ENCODE measurements at regions not wholly inside any gene's neighbourhood (a gene's known extent, or its start where the extent isn't known, plus 50 kb on each side); places are given as distances from the start of the nearest gene placed in this dataset.

GRCh38 chr4:18880871-18881270, 859.3 kb upstream of the LCORL start:
- no peak for TF ChIP-seq CTCF (IDR thresholded peaks at IDR 0.05; ENCODE audit: low read depth, low read length, poor library complexity, severe bottlenecking)
- TF ChIP-seq EZH2phosphoT487 (IDR thresholded peaks at IDR 0.05; ENCODE audit: borderline replicate concordance, low read length): no peak

Data from DOHH2 (cell line).